Thyroid gland (tissue), 4 donors: ENCODE measurements at regions not wholly inside any gene's neighbourhood (a gene's known extent, or its start where the extent isn't known, plus 50 kb on each side); places are given as distances from the start of the nearest gene placed in this dataset.

Experiments used
- CTCF ChIP-seq, 6 experiments: fragments of 200-600 bp in 3 of 6; fragments of 450-650 bp in 3 of 6; sonication (generic) in 3 of 6; IDR thresholded peaks; one replicate each; pipeline ENCODE4 v1.5.1; 2016 to 2019; ENCODE audit warnings: antibody characterized with exemption in 6 of 6, mild to moderate bottlenecking in 2 of 6, inconsistent platforms in 1 of 6, moderate library complexity in 1 of 6
- POLR2A ChIP-seq, 2 donors: fragments of 450-650 bp; IDR thresholded peaks; one replicate each; pipeline ENCODE4 v1.6.1; 2017; ENCODE audit warnings: antibody characterized with exemption in 2 of 2, mild to moderate bottlenecking in 2 of 2, moderate library complexity in 1 of 2

GRCh38 chr1:219459351-219460080, 153.4 kb downstream of the ZC3H11B start:
- no peak for TF ChIP-seq CTCF (IDR thresholded peaks at IDR 0.05)
- no peak for TF ChIP-seq POLR2A (IDR thresholded peaks at IDR 0.05)
